Smooth muscle cell (in vitro differentiated cells): ENCODE measurements at regions not wholly inside any gene's neighbourhood (a gene's known extent, or its start where the extent isn't known, plus 50 kb on each side); places are given as distances from the start of the nearest gene placed in this dataset.

Experiments used
- DNase-seq: peaks from one replicate; lab custom pipeline; 2025; ENCODE audit not compliant: unreplicated experiment; lab: John Stamatoyannopoulos, UW
- H2AFZ ChIP-seq: fragments of 200-600 bp; sonication (generic); 2 replicates; pipeline ENCODE4 v1.6.0; 2016; ENCODE audit warnings: antibody characterized with exemption, low read depth, mild to moderate bottlenecking
- H3F3A ChIP-seq: fragments of 200-600 bp; sonication (generic); 2 replicates; pipeline ENCODE4 v1.6.0; 2017; ENCODE audit warnings: antibody characterized with exemption, low read depth
- H3K27ac ChIP-seq: fragments of 200-600 bp; sonication (generic); 2 replicates; pipeline ENCODE4 v1.5.1; 2016; ENCODE audit warnings: low read depth, mild to moderate bottlenecking
- H3K27me3 ChIP-seq: fragments of 200-600 bp; sonication (generic); 2 replicates; pipeline ENCODE4 v1.6.1; 2016; ENCODE audit warnings: low read depth, mild to moderate bottlenecking
- H3K36me3 ChIP-seq: fragments of 200-600 bp; sonication (generic); 2 replicates; pipeline ENCODE4 v1.5.1; 2016; ENCODE audit warnings: low read depth
- H3K4me1 ChIP-seq: fragments of 200-600 bp; sonication (generic); 2 replicates; pipeline ENCODE4 v1.5.1; 2016; ENCODE audit warnings: low read depth
- H3K4me2 ChIP-seq: fragments of 200-600 bp; sonication (generic); 2 replicates; pipeline ENCODE4 v1.6.0; 2016; ENCODE audit warnings: mild to moderate bottlenecking
- H3K4me3 ChIP-seq: fragments of 200-600 bp; sonication (generic); 2 replicates; pipeline ENCODE4 v1.5.1; 2016; ENCODE audit warnings: mild to moderate bottlenecking
- H3K79me2 ChIP-seq: fragments of 200-600 bp; sonication (generic); 2 replicates; pipeline ENCODE4 v1.6.0; 2016; ENCODE audit warnings: low read depth, mild to moderate bottlenecking
- H3K9ac ChIP-seq: fragments of 200-600 bp; sonication (generic); 2 replicates; pipeline ENCODE4 v1.6.0; 2016; ENCODE audit warnings: low read depth
- H3K9me3 ChIP-seq: fragments of 200-600 bp; sonication (generic); replicated peaks from 2 replicates; pipeline ENCODE4 v1.5.1; 2016; ENCODE audit warnings: low read depth
- H4K20me1 ChIP-seq: fragments of 200-600 bp; sonication (generic); 2 replicates; pipeline ENCODE4 v1.6.0; 2016; ENCODE audit warnings: low read depth
- WGBS: methylation state at CpG from one replicate; pipeline ENCODE4 v1.1.7; 2016; ENCODE audit warnings: low lambda C conversion rate; 5-methylcytosine and 5-hydroxymethylcytosine counted together
- TF ChIP-seq, protein P1 (sequence below): fragments of 200-600 bp; sonication (generic); IDR thresholded peaks from 2 replicates; pipeline ENCODE4 v1.5.1; 2017; ENCODE audit warnings: borderline replicate concordance, mild to moderate bottlenecking, antibody characterized with exemption; ENCODE audit not compliant: insufficient read depth, poor library complexity, severe bottlenecking

DNA sequence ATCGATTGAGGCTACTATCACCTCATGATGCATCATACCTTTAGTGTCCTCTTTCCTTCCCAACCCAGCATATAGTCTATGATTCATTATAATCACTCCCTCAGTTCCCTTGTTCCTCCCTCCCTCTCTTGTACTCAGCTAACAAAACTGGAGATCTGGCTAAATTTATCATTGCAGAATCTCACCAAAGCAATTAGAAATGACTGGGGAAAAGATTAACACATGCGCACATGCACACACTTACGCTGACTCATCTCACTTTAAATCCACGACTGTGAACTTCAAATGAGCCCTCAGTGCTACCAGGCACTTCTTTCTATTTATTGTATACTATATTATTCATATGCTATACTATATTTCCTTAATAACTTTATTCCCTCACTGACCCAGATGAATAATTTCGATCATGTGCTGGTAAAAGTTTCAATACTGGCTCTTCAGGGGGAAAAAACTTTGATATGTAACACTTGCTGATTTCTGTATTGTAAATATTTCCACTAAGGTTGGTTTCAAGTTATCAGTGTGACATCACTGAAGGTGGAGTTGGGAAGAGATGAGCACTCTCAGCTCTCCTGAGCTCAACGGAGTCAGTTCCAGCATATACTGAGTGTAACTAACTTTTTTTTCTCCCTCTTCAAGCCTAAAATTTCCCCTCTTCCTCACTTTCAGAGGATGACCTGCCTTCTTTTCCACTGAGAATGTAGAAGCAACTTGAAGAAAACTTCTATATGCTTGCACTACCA lies 613.7 kb upstream of the B3GALT2 start:
- Histone ChIP-seq H3K9ac (no peak overlapping the region), H2AFZ (no peak overlapping the region), H3K9me3 (no peaks in the 10 kb centered on the region), H3K36me3 (no peaks in the 10 kb centered on the region), H3K27ac (no peak overlapping the region), H3K4me3 (no peak overlapping the region), H3K4me2 (no peak overlapping the region), H4K20me1 (no peaks in the 10 kb centered on the region), H3K4me1 (no peaks in the 10 kb centered on the region), H3K27me3 (no peaks in the 10 kb centered on the region), H3F3A (no peaks in the 10 kb centered on the region), H3K79me2 (no peaks in the 10 kb centered on the region)
- TF ChIP-seq, protein P1, sequence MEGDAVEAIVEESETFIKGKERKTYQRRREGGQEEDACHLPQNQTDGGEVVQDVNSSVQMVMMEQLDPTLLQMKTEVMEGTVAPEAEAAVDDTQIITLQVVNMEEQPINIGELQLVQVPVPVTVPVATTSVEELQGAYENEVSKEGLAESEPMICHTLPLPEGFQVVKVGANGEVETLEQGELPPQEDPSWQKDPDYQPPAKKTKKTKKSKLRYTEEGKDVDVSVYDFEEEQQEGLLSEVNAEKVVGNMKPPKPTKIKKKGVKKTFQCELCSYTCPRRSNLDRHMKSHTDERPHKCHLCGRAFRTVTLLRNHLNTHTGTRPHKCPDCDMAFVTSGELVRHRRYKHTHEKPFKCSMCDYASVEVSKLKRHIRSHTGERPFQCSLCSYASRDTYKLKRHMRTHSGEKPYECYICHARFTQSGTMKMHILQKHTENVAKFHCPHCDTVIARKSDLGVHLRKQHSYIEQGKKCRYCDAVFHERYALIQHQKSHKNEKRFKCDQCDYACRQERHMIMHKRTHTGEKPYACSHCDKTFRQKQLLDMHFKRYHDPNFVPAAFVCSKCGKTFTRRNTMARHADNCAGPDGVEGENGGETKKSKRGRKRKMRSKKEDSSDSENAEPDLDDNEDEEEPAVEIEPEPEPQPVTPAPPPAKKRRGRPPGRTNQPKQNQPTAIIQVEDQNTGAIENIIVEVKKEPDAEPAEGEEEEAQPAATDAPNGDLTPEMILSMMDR, result no peak
- 71% methylated on average over 6 of the region's 6 CpGs for WGBS
- DNase-seq, result no peak

DNA sequence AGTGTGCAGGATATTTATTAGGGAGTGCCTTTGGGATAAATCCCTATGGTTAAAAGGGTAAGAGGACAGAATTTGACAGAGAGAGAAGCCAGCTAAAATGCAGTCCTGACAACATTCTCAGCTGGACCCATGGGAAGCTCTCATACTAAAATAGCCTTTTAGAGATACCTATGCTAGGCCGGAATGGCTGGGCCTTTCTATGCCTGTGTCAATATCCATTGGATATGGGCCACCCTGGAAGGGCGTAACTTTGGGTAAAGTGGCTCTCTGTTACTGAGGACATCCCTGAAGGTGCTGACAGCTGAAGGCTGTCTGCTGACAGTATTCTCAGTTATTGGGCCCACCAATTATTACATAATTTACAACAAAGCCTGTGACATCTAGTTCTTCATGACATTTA lies 613.0 kb upstream of the B3GALT2 start:
- H3K4me1 ChIP-seq, result no peaks in the 10 kb centered on the region
- 94% methylated on average over 2 of the region's 2 CpGs for WGBS
- H3K27me3 ChIP-seq, result no peaks in the 10 kb centered on the region

DNA sequence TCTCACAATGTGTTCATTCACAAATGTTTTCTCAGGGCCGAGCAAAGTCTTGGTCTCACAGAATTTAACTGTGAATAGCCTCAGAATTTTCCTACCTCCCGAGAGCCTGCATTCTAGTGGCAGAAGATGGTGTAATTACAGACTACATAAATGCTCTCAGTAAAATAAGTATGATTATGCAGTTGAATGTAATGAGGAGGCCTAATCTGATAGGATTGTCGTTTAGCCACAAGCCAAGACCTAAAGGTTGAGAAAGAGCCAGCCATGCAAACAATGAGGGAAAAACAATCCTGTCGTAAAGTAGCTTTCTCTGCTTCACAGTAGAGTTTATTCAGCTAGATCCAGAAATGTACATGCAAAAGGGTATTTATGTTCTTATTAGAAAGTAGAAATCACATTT lies 607.8 kb upstream of the B3GALT2 start:
- H3K27ac ChIP-seq, result no peak overlapping the region
- no peak overlapping the region for H3K4me3 ChIP-seq
- H3K4me1 ChIP-seq, result no peaks in the 10 kb centered on the region
- H4K20me1 ChIP-seq, result no peaks in the 10 kb centered on the region
- H3K4me2 ChIP-seq, result no peak overlapping the region
- no peaks in the 10 kb centered on the region for H3K9me3 ChIP-seq
- TF ChIP-seq, protein P1, result no peak
- no peak for DNase-seq
- H3K36me3 ChIP-seq, result no peaks in the 10 kb centered on the region
- H3F3A ChIP-seq, result no peaks in the 10 kb centered on the region
- no peak overlapping the region for H2AFZ ChIP-seq
- H3K79me2 ChIP-seq, result no peaks in the 10 kb centered on the region
- 71% methylated on average over 4 of the region's 4 CpGs for WGBS
- no peaks in the 10 kb centered on the region for H3K27me3 ChIP-seq
- H3K9ac ChIP-seq, result no peak overlapping the region

More for the DNA sequence above, 613.0 kb upstream of the B3GALT2 start:
- TF ChIP-seq, protein P1, result no peak
- Histone ChIP-seq H4K20me1 (no peaks in the 10 kb centered on the region), H3F3A (no peaks in the 10 kb centered on the region), H2AFZ (no peak overlapping the region), H3K79me2 (no peaks in the 10 kb centered on the region), H3K27ac (no peak overlapping the region), H3K4me2 (no peak overlapping the region), H3K9ac (no peak overlapping the region), H3K9me3 (no peaks in the 10 kb centered on the region), H3K36me3 (no peaks in the 10 kb centered on the region), H3K4me3 (no peak overlapping the region)
- no peak for DNase-seq

DNA sequence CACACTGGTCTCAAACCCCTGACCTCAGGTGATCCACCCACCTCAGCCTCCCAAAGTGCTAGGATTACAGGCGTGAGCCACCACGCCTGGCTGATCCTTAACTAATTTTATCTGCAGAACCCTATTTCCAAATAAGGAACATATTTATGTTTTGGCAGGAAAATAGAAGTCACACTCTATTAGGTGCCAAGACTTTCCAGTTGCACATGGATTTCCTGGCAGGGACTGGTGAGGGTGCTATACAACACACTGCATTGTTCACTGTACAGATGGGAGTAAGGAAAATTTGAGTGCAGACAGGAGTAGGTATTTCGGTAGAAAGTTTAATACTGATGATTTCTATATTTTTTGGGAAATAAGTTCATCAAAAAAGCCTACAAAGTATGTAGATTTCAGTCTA lies 605.3 kb upstream of the B3GALT2 start:
- Histone ChIP-seq H3K4me2 (no peak overlapping the region), H2AFZ (no peak overlapping the region), H3K4me1 (no peaks in the 10 kb centered on the region), H3K27me3 (no peaks in the 10 kb centered on the region), H3K4me3 (no peak overlapping the region), H3F3A (no peaks in the 10 kb centered on the region), H3K27ac (no peak overlapping the region), H3K9me3 (no peaks in the 10 kb centered on the region), H3K79me2 (no peaks in the 10 kb centered on the region), H3K9ac (no peak overlapping the region), H3K36me3 (no peaks in the 10 kb centered on the region), H4K20me1 (no peaks in the 10 kb centered on the region)
- DNase-seq, result no peak
- 94% methylated on average over 3 of the region's 3 CpGs for WGBS
- TF ChIP-seq, protein P1, result no peak
